Panc1 (cell line): ENCODE measurements at regions not wholly inside any gene's neighbourhood (a gene's known extent, or its start where the extent isn't known, plus 50 kb on each side); places are given as distances from the start of the nearest gene placed in this dataset.

Source experiments
- ATAC-seq: fragments of 200-7000 bp; cut with Tn5 transposase; 2 replicates; pipeline ENCODE4 v1.9.1; 2020; ENCODE audit warnings: mild to moderate bottlenecking, moderate library complexity
- BruUV-seq: library from RNA; stranded (reverse); fragments of 400-500 nt; replicated peaks from 2 replicates; lab custom pipeline; 2021; lab: Mats Ljungman, UMichigan
- CTCF ChIA-PET: fragments of 300-600 bp; sonication (Branson Sonifier 250); formaldehyde crosslinking; loops from one replicate; lab custom pipeline; 2022; ENCODE audit warnings: antibody characterized with exemption; lab: Charles Lee
- POLR2A ChIA-PET: fragments of 300-600 bp; sonication (Branson Sonifier 250); formaldehyde crosslinking; loops from one replicate; lab custom pipeline; 2022; ENCODE audit warnings: antibody characterized with exemption; lab: Charles Lee
- DNase-seq: peaks from one replicate; pipeline ENCODE4 v3.0.0-alpha.2; 2010; ENCODE audit warnings: low read depth, low spot score
- H3K27ac ChIP-seq: 2 replicates; pipeline ENCODE4 v1.5.1; 2011; ENCODE audit warnings: mild to moderate bottlenecking, low read length, inconsistent platforms
- H3K27me3 ChIP-seq: fragments of 200-500 bp; sonication (Bioruptor generic); 2 replicates; pipeline ENCODE4 v1.6.0; 2014; ENCODE audit warnings: low read length, inconsistent platforms; ENCODE audit not compliant: control insufficient read depth, insufficient read depth
- H3K36me3 ChIP-seq: fragments of 200-500 bp; sonication (Bioruptor generic); 2 replicates; pipeline ENCODE4 v1.5.1; 2014; ENCODE audit warnings: inconsistent platforms, mild to moderate bottlenecking, low read length, moderate library complexity; ENCODE audit not compliant: control insufficient read depth, insufficient read depth
- H3K4me1 ChIP-seq: 2 replicates; pipeline ENCODE4 v1.5.1; 2011; ENCODE audit warnings: inconsistent platforms, mild to moderate bottlenecking, low read length, moderate library complexity; ENCODE audit not compliant: control insufficient read depth, insufficient read depth
- H3K4me3 ChIP-seq, 2 experiments: 2 replicates each; pipeline ENCODE4 v1.5.1; 2011 to 2012; ENCODE audit warnings: low read depth in 2 of 2, low read length in 2 of 2, mild to moderate bottlenecking in 2 of 2, inconsistent platforms in 1 of 2, moderate library complexity in 1 of 2
- H3K9me3 ChIP-seq: fragments of 200-500 bp; sonication (Bioruptor generic); 2 replicates; pipeline ENCODE4 v1.5.1; 2014; ENCODE audit warnings: low read depth, mild to moderate bottlenecking, inconsistent platforms, low read length, moderate library complexity; ENCODE audit not compliant: control insufficient read depth, insufficient read depth
- POLR2AphosphoS5 ChIP-seq: IDR thresholded peaks from 2 replicates; pipeline ENCODE4 v1.6.1; 2012; ENCODE audit warnings: mild to moderate bottlenecking, low read depth, low read length, moderate library complexity
- SIN3A ChIP-seq: IDR thresholded peaks from 2 replicates; pipeline ENCODE4 v1.6.1; 2012; ENCODE audit warnings: low read depth, mild to moderate bottlenecking, low read length, moderate library complexity, borderline replicate concordance; ENCODE audit not compliant: insufficient read depth
- TCF7L2 ChIP-seq: IDR thresholded peaks from 2 replicates; pipeline ENCODE4 v1.6.1; 2011; ENCODE audit warnings: mild to moderate bottlenecking, low read depth, low read length, inconsistent platforms
- in situ Hi-C: cut with HindIII; loops from 2 replicates; pipeline ENCODE4 v1.10.0; 2016; ENCODE audit warnings: low sequenced_read_pairs, low pct_unique_long_range_greater_than_20kb
- intact Hi-C: fragments of 100-400 bp; cut with micrococcal nuclease; formaldehyde crosslinking; loops from one replicate; pipeline ENCODE4 v1.10.0; 2022; ENCODE audit not compliant: unreplicated experiment
- TF ChIP-seq, protein P1 (sequence below), 2 experiments: IDR thresholded peaks; 2 replicates each; pipeline ENCODE4 v1.6.1; 2011 to 2012; ENCODE audit warnings: low read depth in 2 of 2, control low read depth in 1 of 2, low read length in 1 of 2, mild to moderate bottlenecking in 1 of 2, moderate library complexity in 1 of 2; ENCODE audit not compliant: insufficient read depth in 1 of 2
- TF ChIP-seq, protein P2 (sequence below): fragments of 450-650 bp; IDR thresholded peaks from 2 replicates; pipeline ENCODE4 v1.5.1; 2017; ENCODE audit warnings: mild to moderate bottlenecking

DNA sequence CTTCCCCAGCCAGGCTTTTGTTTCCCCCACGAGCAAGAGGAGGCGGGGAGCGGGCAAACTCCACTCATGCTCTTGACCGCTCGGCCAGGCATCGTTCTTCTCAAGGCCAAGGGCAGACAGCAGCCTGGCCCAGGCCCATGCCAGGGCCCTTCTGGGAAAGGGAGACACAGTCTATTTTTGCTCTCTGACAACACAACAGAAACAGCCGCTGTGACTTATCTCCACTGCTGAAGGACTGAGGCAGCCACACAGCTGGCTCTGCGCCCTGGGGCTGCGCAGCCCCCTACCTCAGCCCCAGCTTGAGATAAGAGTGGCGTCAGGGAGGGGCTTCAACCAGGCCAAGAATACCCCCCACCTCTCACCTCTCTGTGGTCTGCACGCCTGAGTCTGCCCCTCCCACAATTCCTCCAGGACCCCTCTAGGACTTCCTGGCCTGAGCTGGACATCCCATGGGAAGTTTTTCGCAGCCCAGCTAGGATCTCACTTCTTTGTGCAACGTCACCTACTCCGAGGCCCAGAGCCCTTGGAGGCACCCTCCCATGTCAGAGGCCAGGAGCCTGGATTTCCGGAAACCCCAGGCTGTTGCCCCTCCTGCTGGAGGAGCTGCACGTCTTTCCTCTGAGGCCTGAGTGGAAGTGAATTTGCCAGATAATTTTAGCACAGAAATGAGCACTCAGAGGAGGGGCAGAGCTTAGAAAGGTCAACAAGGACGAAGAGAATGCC lies 118.9 kb upstream of the OTOS start:
- BruUV-seq = no TSS peak
- ChIA-PET POLR2A (no interaction called here), CTCF (no interaction called here)
- H3K4me1 ChIP-seq = peaks cover 3% of the 10 kb centered on the region; the same call in 1 of the 2 replicates
- intact Hi-C loops (no loop called here), in situ Hi-C loops (no loop called here)
- no peaks in the 10 kb centered on the region for H3K27me3 ChIP-seq
- H3K36me3 ChIP-seq = no peaks in the 10 kb centered on the region
- peaks cover 3% of the 10 kb centered on the region; the same call in 1 of the 2 replicates for H3K9me3 ChIP-seq
- no peak overlapping the region for H3K4me3 ChIP-seq
- H3K27ac ChIP-seq = no peak overlapping the region
- no peak for DNase-seq
- ATAC-seq = no peak
- TF ChIP-seq, protein P1, sequence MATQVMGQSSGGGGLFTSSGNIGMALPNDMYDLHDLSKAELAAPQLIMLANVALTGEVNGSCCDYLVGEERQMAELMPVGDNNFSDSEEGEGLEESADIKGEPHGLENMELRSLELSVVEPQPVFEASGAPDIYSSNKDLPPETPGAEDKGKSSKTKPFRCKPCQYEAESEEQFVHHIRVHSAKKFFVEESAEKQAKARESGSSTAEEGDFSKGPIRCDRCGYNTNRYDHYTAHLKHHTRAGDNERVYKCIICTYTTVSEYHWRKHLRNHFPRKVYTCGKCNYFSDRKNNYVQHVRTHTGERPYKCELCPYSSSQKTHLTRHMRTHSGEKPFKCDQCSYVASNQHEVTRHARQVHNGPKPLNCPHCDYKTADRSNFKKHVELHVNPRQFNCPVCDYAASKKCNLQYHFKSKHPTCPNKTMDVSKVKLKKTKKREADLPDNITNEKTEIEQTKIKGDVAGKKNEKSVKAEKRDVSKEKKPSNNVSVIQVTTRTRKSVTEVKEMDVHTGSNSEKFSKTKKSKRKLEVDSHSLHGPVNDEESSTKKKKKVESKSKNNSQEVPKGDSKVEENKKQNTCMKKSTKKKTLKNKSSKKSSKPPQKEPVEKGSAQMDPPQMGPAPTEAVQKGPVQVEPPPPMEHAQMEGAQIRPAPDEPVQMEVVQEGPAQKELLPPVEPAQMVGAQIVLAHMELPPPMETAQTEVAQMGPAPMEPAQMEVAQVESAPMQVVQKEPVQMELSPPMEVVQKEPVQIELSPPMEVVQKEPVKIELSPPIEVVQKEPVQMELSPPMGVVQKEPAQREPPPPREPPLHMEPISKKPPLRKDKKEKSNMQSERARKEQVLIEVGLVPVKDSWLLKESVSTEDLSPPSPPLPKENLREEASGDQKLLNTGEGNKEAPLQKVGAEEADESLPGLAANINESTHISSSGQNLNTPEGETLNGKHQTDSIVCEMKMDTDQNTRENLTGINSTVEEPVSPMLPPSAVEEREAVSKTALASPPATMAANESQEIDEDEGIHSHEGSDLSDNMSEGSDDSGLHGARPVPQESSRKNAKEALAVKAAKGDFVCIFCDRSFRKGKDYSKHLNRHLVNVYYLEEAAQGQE (IDR thresholded peaks at IDR 0.05; ENCODE audit: insufficient read depth in 1 of 2, low read depth in 2 of 2, low read length in 1 of 2) = no peak
- TF ChIP-seq SIN3A = no peak
- no peak for TF ChIP-seq TCF7L2
- TF ChIP-seq, protein P2, sequence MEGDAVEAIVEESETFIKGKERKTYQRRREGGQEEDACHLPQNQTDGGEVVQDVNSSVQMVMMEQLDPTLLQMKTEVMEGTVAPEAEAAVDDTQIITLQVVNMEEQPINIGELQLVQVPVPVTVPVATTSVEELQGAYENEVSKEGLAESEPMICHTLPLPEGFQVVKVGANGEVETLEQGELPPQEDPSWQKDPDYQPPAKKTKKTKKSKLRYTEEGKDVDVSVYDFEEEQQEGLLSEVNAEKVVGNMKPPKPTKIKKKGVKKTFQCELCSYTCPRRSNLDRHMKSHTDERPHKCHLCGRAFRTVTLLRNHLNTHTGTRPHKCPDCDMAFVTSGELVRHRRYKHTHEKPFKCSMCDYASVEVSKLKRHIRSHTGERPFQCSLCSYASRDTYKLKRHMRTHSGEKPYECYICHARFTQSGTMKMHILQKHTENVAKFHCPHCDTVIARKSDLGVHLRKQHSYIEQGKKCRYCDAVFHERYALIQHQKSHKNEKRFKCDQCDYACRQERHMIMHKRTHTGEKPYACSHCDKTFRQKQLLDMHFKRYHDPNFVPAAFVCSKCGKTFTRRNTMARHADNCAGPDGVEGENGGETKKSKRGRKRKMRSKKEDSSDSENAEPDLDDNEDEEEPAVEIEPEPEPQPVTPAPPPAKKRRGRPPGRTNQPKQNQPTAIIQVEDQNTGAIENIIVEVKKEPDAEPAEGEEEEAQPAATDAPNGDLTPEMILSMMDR = no peak
- TF ChIP-seq POLR2AphosphoS5 = no peak

DNA sequence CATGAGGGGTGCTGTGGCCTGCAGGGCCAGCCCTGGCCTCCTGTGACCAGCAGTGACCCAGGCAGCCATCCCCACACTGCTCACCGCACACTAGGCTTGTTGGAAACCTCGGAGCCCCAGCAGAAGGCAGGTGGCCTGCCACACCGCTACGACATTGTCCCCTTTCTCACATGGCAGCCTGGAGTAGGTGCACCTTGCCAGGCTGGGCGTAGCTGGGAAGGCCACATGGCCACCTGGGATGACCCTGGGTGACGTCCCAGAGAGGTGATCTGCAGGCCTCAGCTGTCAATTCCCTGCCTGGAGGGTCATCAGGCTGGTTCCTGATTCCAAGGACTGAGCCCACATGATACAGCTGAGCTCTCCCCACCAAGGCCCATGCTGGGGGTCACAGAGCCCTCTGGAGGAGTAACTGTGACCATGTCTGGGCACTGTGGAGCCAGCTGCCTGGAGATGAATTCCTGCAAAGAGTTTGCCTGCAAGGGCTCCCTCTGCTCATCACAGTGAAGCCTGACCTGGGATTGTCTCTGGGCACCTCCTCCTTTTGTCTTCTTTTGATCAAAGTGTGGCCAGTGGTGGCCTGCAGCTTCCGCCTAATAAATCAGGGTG lies 119.6 kb upstream of the OTOS start:
- ChIA-PET CTCF (no interaction called here), POLR2A (no interaction called here)
- H3K27ac ChIP-seq = no peak overlapping the region
- no TSS peak for BruUV-seq
- in situ Hi-C loops = no loop called here
- H3K9me3 ChIP-seq = peaks cover 3% of the 10 kb centered on the region; the same call in 1 of the 2 replicates
- DNase-seq (no peak), ATAC-seq (no peak)
- no peaks in the 10 kb centered on the region for H3K27me3 ChIP-seq
- TF ChIP-seq, protein P1 (IDR thresholded peaks at IDR 0.05; ENCODE audit: insufficient read depth in 1 of 2, low read depth in 2 of 2, low read length in 1 of 2) = no peak
- TF ChIP-seq, protein P2 = no peak
- TF ChIP-seq TCF7L2 (no peak), POLR2AphosphoS5 (no peak), SIN3A (no peak)
- H3K36me3 ChIP-seq = no peaks in the 10 kb centered on the region
- H3K4me1 ChIP-seq = peaks cover 3% of the 10 kb centered on the region; the same call in 1 of the 2 replicates
- H3K4me3 ChIP-seq = no peak overlapping the region
- intact Hi-C loops = no loop called here
